ENCODE measurements at regions not wholly inside any gene's neighbourhood (a gene's known extent, or its start where the extent isn't known, plus 50 kb on each side); places are given as distances from the start of the nearest gene placed in this dataset.

DNA sequence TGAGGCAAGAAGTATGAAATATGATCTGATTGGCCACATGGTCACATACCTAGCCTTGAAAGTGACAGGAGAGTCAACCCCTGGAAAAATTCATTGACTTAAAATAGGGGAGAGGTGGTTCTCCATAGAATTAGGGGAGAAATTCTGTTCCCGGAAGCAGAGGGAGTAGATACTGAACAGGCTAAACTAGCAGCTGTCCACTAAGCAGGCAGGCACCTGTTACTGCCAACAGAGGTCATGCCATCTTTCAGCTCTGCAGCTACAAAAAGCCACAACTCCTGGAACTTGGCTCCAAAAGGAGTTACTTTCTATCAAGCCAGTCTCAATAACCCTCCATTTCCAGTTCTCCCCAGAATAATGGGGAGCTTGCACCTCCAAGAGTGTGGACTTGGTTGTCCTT is 352.5 kb downstream of the MAFB start:
- H3K9me3 ChIP-seq (ENCODE audit: low read length) = no peaks in the 10 kb centered on the region
- no peak overlapping the region for H3K4me3 Mint-ChIP-seq
- H3K36me3 Mint-ChIP-seq = no peaks in the 10 kb centered on the region
- H3K4me1 ChIP-seq (ENCODE audit: insufficient read depth, low read length) = no peaks in the 10 kb centered on the region
- CTCF ChIA-PET = no interaction called here
- no peaks in the 10 kb centered on the region for H3K27me3 ChIP-seq (ENCODE audit: insufficient read depth, low read length, poor library complexity, severe bottlenecking)
- H3K4me1 Mint-ChIP-seq = no peaks in the 10 kb centered on the region
- no peak overlapping the region for H3K27ac Mint-ChIP-seq
- H3K27ac ChIP-seq (ENCODE audit: low read depth, low read length) = no peak overlapping the region
- POLR2A ChIA-PET = no interaction called here
- H3K9me3 Mint-ChIP-seq = peaks cover 0 to 9% (median 2%) of the 10 kb centered on the region in 5 donors
- H3K4me3 ChIP-seq (ENCODE audit: low read length) = no peak overlapping the region
- peaks cover 0 to 20% of the 10 kb centered on the region in 2 donors for H3K27me3 Mint-ChIP-seq
- H3K36me3 ChIP-seq (ENCODE audit: insufficient read depth, low read length) = no peaks in the 10 kb centered on the region
- no peak for DNase-seq

DNA sequence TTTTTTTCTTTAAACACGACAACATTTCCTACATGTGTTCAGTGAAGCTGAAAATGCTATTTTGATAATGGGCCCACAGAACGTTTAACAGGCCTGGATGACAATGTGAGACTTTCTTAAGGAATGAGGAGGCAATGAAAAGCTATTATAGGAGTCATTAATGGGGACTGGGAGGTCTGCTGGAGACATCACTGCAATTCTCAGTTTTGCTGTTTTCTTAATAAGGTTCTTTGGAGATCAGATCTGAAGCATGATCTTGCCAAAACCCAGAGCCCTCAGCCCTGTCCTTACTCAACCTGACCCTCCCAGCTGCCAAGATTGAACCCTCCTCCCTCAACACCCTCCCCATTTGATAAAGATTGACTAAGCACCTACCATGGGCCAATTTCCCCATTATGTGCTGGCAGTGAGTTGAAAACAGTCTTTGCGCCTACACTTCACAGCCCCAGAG is 353.1 kb downstream of the MAFB start:
- POLR2A ChIA-PET = no interaction called here
- H3K36me3 Mint-ChIP-seq = no peaks in the 10 kb centered on the region
- H3K36me3 ChIP-seq (ENCODE audit: insufficient read depth, low read length) = no peaks in the 10 kb centered on the region

DNA sequence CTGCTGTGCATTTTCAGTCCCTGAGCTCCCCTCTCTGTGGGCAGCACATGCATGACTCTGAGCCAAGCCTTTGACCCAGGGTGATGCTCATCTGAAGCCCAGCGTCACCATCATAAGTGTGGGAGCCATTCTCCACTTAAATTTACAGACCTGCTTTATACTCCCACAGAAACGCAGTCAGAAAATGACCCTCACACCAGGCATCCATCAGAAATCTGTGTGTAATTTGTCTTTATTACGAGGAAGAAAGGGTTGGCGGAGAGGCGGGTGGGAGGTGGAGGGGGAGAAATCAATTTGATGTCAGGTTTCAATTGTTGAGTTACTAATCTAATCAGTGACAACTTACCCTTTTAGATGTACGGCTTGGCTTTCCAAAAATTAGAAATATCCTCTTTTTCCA is 353.6 kb downstream of the MAFB start:
- Histone ChIP-seq H3K27ac (ENCODE audit: low read depth, low read length) (no peak overlapping the region), H3K36me3 (ENCODE audit: insufficient read depth, low read length) (no peaks in the 10 kb centered on the region), H3K27me3 (ENCODE audit: insufficient read depth, low read length, poor library complexity, severe bottlenecking) (no peaks in the 10 kb centered on the region), H3K4me1 (ENCODE audit: insufficient read depth, low read length) (no peaks in the 10 kb centered on the region), H3K9me3 (ENCODE audit: low read length) (no peaks in the 10 kb centered on the region), H3K4me3 (ENCODE audit: low read length) (no peak overlapping the region)
- Mint-ChIP-seq H3K4me1 (no peaks in the 10 kb centered on the region), H3K9me3 (peaks cover 0 to 3% (median 2%) of the 10 kb centered on the region in 5 donors), H3K36me3 (no peaks in the 10 kb centered on the region), H3K27ac (no peak overlapping the region), H3K27me3 (peaks cover 0 to 20% of the 10 kb centered on the region in 2 donors), H3K4me3 (no peak overlapping the region)
- DNase-seq = no peak
- ChIA-PET POLR2A (no interaction called here), CTCF (no interaction called here)

More for the DNA sequence above, 353.1 kb downstream of the MAFB start:
- H3K4me1 Mint-ChIP-seq = no peaks in the 10 kb centered on the region
- H3K4me3 Mint-ChIP-seq = no peak overlapping the region
- CTCF ChIA-PET = no interaction called here
- H3K27ac Mint-ChIP-seq = no peak overlapping the region
- H3K4me1 ChIP-seq (ENCODE audit: insufficient read depth, low read length) = no peaks in the 10 kb centered on the region
- peaks cover 0 to 20% of the 10 kb centered on the region in 2 donors for H3K27me3 Mint-ChIP-seq
- H3K9me3 Mint-ChIP-seq = peaks cover 0 to 3% (median 2%) of the 10 kb centered on the region in 5 donors
- no peak overlapping the region for H3K27ac ChIP-seq (ENCODE audit: low read depth, low read length)
- no peak overlapping the region for H3K4me3 ChIP-seq (ENCODE audit: low read length)
- H3K9me3 ChIP-seq (ENCODE audit: low read length) = no peaks in the 10 kb centered on the region
- H3K27me3 ChIP-seq (ENCODE audit: insufficient read depth, low read length, poor library complexity, severe bottlenecking) = no peaks in the 10 kb centered on the region
- DNase-seq = no peak

- ChIA-PET POLR2A (no interaction called here), CTCF (no interaction called here)
- peaks cover 0 to 20% of the 10 kb centered on the region in 2 donors for H3K27me3 Mint-ChIP-seq
- no peaks in the 10 kb centered on the region for H3K36me3 Mint-ChIP-seq
- no peaks in the 10 kb centered on the region for H3K27me3 ChIP-seq (ENCODE audit: insufficient read depth, low read length, poor library complexity, severe bottlenecking)
- no peaks in the 10 kb centered on the region for H3K4me1 Mint-ChIP-seq
- H3K9me3 Mint-ChIP-seq = peaks cover 0 to 3% (median 2%) of the 10 kb centered on the region in 5 donors
- H3K4me3 ChIP-seq (ENCODE audit: low read length) = no peak overlapping the region
- H3K4me3 Mint-ChIP-seq = no peak overlapping the region
- no peaks in the 10 kb centered on the region for H3K9me3 ChIP-seq (ENCODE audit: low read length)
- H3K36me3 ChIP-seq (ENCODE audit: insufficient read depth, low read length) = no peaks in the 10 kb centered on the region
- H3K27ac ChIP-seq (ENCODE audit: low read depth, low read length) = no peak overlapping the region
- no peak overlapping the region for H3K27ac Mint-ChIP-seq
- no peaks in the 10 kb centered on the region for H3K4me1 ChIP-seq (ENCODE audit: insufficient read depth, low read length)
- no peak for DNase-seq
Observed at GRCh38 chr20:40333591-40333990, 355.4 kb downstream of the MAFB start.

GRCh38 chr20:40331807-40332560 is 357.1 kb downstream of the MAFB start:
- H3K27me3 Mint-ChIP-seq = peaks cover under 1 to 10% of the 10 kb centered on the region in 2 donors
- H3K27ac ChIP-seq (ENCODE audit: low read depth, low read length) = no peak overlapping the region
- ChIA-PET CTCF (no interaction called here), POLR2A (no interaction called here)
- H3K36me3 Mint-ChIP-seq = no peaks in the 10 kb centered on the region
- no peaks in the 10 kb centered on the region for H3K36me3 ChIP-seq (ENCODE audit: insufficient read depth, low read length)
- H3K27me3 ChIP-seq (ENCODE audit: insufficient read depth, low read length, poor library complexity, severe bottlenecking) = no peaks in the 10 kb centered on the region
- no peak for DNase-seq
- no peaks in the 10 kb centered on the region for H3K9me3 ChIP-seq (ENCODE audit: low read length)
- peaks cover 0 to 8% (median 0%) of the 10 kb centered on the region in 5 donors for H3K9me3 Mint-ChIP-seq
- no peak overlapping the region for H3K4me3 Mint-ChIP-seq
- H3K4me3 ChIP-seq (ENCODE audit: low read length) = no peak overlapping the region
- no peaks in the 10 kb centered on the region for H3K4me1 Mint-ChIP-seq
- no peak overlapping the region for H3K27ac Mint-ChIP-seq
- H3K4me1 ChIP-seq (ENCODE audit: insufficient read depth, low read length) = no peaks in the 10 kb centered on the region

- H3K36me3 ChIP-seq (ENCODE audit: insufficient read depth, low read length) = no peaks in the 10 kb centered on the region
- Mint-ChIP-seq H3K27ac (no peak overlapping the region), H3K36me3 (no peaks in the 10 kb centered on the region), H3K4me1 (no peaks in the 10 kb centered on the region), H3K4me3 (no peak overlapping the region), H3K9me3 (peaks cover 0 to 8% (median 0%) of the 10 kb centered on the region in 5 donors), H3K27me3 (peaks cover 1 to 10% of the 10 kb centered on the region in 2 donors)
- ChIA-PET POLR2A (no interaction called here), CTCF (no interaction called here)
- H3K27ac ChIP-seq (ENCODE audit: low read depth, low read length) = no peak overlapping the region
- no peak for DNase-seq
- H3K9me3 ChIP-seq (ENCODE audit: low read length) = no peaks in the 10 kb centered on the region
- no peaks in the 10 kb centered on the region for H3K4me1 ChIP-seq (ENCODE audit: insufficient read depth, low read length)
- no peak overlapping the region for H3K4me3 ChIP-seq (ENCODE audit: low read length)
- no peaks in the 10 kb centered on the region for H3K27me3 ChIP-seq (ENCODE audit: insufficient read depth, low read length, poor library complexity, severe bottlenecking)
Observed at GRCh38 chr20:40331249-40331648, 357.8 kb downstream of the MAFB start.

- Histone ChIP-seq H3K4me1 (ENCODE audit: insufficient read depth, low read length) (no peaks in the 10 kb centered on the region), H3K4me3 (ENCODE audit: low read length) (no peak overlapping the region), H3K36me3 (ENCODE audit: insufficient read depth, low read length) (no peaks in the 10 kb centered on the region), H3K9me3 (ENCODE audit: low read length) (no peaks in the 10 kb centered on the region), H3K27ac (ENCODE audit: low read depth, low read length) (no peak overlapping the region), H3K27me3 (ENCODE audit: insufficient read depth, low read length, poor library complexity, severe bottlenecking) (no peaks in the 10 kb centered on the region)
- Mint-ChIP-seq H3K27ac (no peak overlapping the region), H3K4me1 (no peaks in the 10 kb centered on the region), H3K36me3 (no peaks in the 10 kb centered on the region), H3K4me3 (no peak overlapping the region), H3K27me3 (peaks cover 1 to 4% of the 10 kb centered on the region in 2 donors), H3K9me3 (peaks cover 0 to 5% (median 0%) of the 10 kb centered on the region in 5 donors)
- DNase-seq = no peak
- POLR2A ChIA-PET = no interaction called here
- CTCF ChIA-PET = no interaction called here
Observed at GRCh38 chr20:40329321-40329720, 359.7 kb downstream of the MAFB start.

GRCh38 chr20:40326784-40327183 is 362.3 kb downstream of the MAFB start:
- no peak overlapping the region for H3K27ac ChIP-seq (ENCODE audit: low read depth, low read length)
- no peaks in the 10 kb centered on the region for H3K36me3 Mint-ChIP-seq
- no peak overlapping the region for H3K4me3 Mint-ChIP-seq
- H3K9me3 Mint-ChIP-seq = peaks cover 0 to 5% (median 0%) of the 10 kb centered on the region in 5 donors
- H3K27me3 Mint-ChIP-seq = peaks cover 0 to 1% of the 10 kb centered on the region in 2 donors
- CTCF ChIA-PET = no interaction called here
- POLR2A ChIA-PET = no interaction called here
- no peaks in the 10 kb centered on the region for H3K9me3 ChIP-seq (ENCODE audit: low read length)
- no peaks in the 10 kb centered on the region for H3K27me3 ChIP-seq (ENCODE audit: insufficient read depth, low read length, poor library complexity, severe bottlenecking)
- DNase-seq = no peak
- H3K4me1 Mint-ChIP-seq = no peaks in the 10 kb centered on the region
- H3K36me3 ChIP-seq (ENCODE audit: insufficient read depth, low read length) = no peaks in the 10 kb centered on the region
- H3K4me3 ChIP-seq (ENCODE audit: low read length) = no peak overlapping the region
- H3K27ac Mint-ChIP-seq = no peak overlapping the region
- no peaks in the 10 kb centered on the region for H3K4me1 ChIP-seq (ENCODE audit: insufficient read depth, low read length)
